Panc1 (cell line): ENCODE measurements at regions not wholly inside any gene's neighbourhood (a gene's known extent, or its start where the extent isn't known, plus 50 kb on each side); places are given as distances from the start of the nearest gene placed in this dataset.

Experiments
- SIN3A ChIP-seq: IDR thresholded peaks from 2 replicates; pipeline ENCODE4 v1.6.1; 2012; ENCODE audit warnings: low read depth, mild to moderate bottlenecking, low read length, moderate library complexity, borderline replicate concordance; ENCODE audit not compliant: insufficient read depth
- TCF7L2 ChIP-seq: IDR thresholded peaks from 2 replicates; pipeline ENCODE4 v1.6.1; 2011; ENCODE audit warnings: mild to moderate bottlenecking, low read depth, low read length, inconsistent platforms
- TF ChIP-seq, protein P1 (sequence below): fragments of 450-650 bp; IDR thresholded peaks from 2 replicates; pipeline ENCODE4 v1.5.1; 2017; ENCODE audit warnings: mild to moderate bottlenecking

GRCh38 chr18:1995041-1995612, 576.2 kb downstream of the METTL4 start:
- TF ChIP-seq SIN3A (no peak), TCF7L2 (no peak)
- TF ChIP-seq, protein P1, sequence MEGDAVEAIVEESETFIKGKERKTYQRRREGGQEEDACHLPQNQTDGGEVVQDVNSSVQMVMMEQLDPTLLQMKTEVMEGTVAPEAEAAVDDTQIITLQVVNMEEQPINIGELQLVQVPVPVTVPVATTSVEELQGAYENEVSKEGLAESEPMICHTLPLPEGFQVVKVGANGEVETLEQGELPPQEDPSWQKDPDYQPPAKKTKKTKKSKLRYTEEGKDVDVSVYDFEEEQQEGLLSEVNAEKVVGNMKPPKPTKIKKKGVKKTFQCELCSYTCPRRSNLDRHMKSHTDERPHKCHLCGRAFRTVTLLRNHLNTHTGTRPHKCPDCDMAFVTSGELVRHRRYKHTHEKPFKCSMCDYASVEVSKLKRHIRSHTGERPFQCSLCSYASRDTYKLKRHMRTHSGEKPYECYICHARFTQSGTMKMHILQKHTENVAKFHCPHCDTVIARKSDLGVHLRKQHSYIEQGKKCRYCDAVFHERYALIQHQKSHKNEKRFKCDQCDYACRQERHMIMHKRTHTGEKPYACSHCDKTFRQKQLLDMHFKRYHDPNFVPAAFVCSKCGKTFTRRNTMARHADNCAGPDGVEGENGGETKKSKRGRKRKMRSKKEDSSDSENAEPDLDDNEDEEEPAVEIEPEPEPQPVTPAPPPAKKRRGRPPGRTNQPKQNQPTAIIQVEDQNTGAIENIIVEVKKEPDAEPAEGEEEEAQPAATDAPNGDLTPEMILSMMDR, result no peak
